ENCODE measurements at regions not wholly inside any gene's neighbourhood (a gene's known extent, or its start where the extent isn't known, plus 50 kb on each side); places are given as distances from the start of the nearest gene placed in this dataset.

DNA sequence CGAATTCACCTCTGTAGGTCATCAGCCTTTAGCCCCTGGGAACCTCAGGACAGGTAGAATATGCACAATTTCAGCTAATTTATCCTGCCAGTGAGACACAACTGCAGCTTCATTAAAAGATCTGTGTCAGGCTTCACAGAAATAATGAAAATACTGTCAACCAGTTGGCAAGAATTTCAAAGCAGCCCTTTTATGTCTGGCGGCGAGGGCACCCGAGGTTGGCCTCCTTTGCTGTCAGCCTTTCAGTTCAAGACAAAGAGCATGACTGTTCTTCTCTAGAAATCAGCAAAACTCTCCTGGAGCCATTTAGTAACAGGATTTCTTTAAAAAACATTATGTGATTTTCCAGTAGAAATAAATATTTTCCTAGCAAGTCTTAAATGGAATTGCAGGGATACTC lies 75.9 kb downstream of the BBS10 start:
- no peak for DNase-seq
- Histone ChIP-seq H3K4me1 (ENCODE audit: low read length) (no peaks in the 10 kb centered on the region), H3K9me2 (replicated peaks; ENCODE audit: insufficient read depth, low read length) (no peaks in the 10 kb centered on the region), H3K9me3 (replicated peaks; ENCODE audit: insufficient read depth, low read length) (no peaks in the 10 kb centered on the region), H3K36me3 (replicated peaks; ENCODE audit: insufficient read depth, low read length) (no peaks in the 10 kb centered on the region), H3K4me2 (ENCODE audit: low read depth, low read length) (no peak overlapping the region), H3F3A (ENCODE audit: insufficient read depth, low read length) (no peaks in the 10 kb centered on the region), H3K4me3 (ENCODE audit: low read length) (no peak overlapping the region), H3K79me2 (ENCODE audit: low read length) (no peaks in the 10 kb centered on the region), H3K27me3 (replicated peaks; ENCODE audit: insufficient read depth, low read length) (no peaks in the 10 kb centered on the region), H3K27ac (ENCODE audit: low read length) (no peak overlapping the region), H2AFZ (ENCODE audit: low read length) (no peak overlapping the region), H3K9ac (ENCODE audit: low read length) (no peak overlapping the region), H4K20me1 (ENCODE audit: insufficient read depth, low read length) (no peaks in the 10 kb centered on the region)
- TF ChIP-seq, protein P1, sequence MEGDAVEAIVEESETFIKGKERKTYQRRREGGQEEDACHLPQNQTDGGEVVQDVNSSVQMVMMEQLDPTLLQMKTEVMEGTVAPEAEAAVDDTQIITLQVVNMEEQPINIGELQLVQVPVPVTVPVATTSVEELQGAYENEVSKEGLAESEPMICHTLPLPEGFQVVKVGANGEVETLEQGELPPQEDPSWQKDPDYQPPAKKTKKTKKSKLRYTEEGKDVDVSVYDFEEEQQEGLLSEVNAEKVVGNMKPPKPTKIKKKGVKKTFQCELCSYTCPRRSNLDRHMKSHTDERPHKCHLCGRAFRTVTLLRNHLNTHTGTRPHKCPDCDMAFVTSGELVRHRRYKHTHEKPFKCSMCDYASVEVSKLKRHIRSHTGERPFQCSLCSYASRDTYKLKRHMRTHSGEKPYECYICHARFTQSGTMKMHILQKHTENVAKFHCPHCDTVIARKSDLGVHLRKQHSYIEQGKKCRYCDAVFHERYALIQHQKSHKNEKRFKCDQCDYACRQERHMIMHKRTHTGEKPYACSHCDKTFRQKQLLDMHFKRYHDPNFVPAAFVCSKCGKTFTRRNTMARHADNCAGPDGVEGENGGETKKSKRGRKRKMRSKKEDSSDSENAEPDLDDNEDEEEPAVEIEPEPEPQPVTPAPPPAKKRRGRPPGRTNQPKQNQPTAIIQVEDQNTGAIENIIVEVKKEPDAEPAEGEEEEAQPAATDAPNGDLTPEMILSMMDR (IDR thresholded peaks at IDR 0.05; ENCODE audit: low read length), result no peak
- TF ChIP-seq EZH2phosphoT487 (IDR thresholded peaks at IDR 0.05; ENCODE audit: low read length) (no peak), EZH2 (optimal IDR thresholded peaks at IDR 0.05; ENCODE audit: low read depth, low read length) (no peak)

DNA sequence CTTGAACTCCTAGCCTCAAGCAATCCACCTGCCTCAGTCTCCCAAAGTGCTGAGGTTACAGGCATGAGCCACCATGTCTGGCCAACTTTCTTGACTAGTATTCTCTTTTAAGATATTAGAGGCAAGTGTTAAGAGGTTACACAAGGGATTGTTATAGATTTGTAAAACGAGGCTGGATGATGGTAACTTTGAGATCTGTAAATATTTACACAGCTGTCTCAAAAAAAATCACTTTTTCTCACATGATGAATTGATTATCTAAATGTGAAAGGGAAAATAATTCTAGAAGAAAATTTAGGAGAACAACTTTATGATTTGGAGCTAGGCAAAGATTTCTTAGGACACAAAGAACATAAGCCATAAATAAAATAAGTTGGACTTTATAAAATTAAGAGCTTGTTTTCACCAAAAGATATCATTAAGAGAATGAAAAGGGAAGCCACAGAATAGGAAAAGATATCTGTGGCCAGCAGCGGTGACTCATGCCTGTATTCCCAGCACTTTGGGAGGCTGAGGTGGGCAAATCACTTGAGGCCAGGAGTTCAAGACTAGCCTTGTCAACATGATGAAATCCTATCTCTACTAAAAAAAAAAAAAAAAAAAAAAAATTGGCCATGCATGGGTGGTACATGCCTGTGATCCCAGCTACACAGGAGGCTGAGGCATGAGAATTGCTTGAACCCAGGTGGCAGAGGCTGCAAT lies 77.4 kb downstream of the BBS10 start:
- Histone ChIP-seq H3K79me2 (ENCODE audit: low read length) (no peaks in the 10 kb centered on the region), H3K4me2 (ENCODE audit: low read depth, low read length) (no peak overlapping the region), H3K9me2 (replicated peaks; ENCODE audit: insufficient read depth, low read length) (no peaks in the 10 kb centered on the region), H2AFZ (ENCODE audit: low read length) (no peak overlapping the region), H3K36me3 (replicated peaks; ENCODE audit: insufficient read depth, low read length) (no peaks in the 10 kb centered on the region), H3K27ac (ENCODE audit: low read length) (no peak overlapping the region), H3F3A (ENCODE audit: insufficient read depth, low read length) (no peaks in the 10 kb centered on the region), H3K9me3 (replicated peaks; ENCODE audit: insufficient read depth, low read length) (no peaks in the 10 kb centered on the region), H3K9ac (ENCODE audit: low read length) (no peak overlapping the region), H3K27me3 (replicated peaks; ENCODE audit: insufficient read depth, low read length) (no peaks in the 10 kb centered on the region), H3K4me1 (ENCODE audit: low read length) (no peaks in the 10 kb centered on the region), H4K20me1 (ENCODE audit: insufficient read depth, low read length) (no peaks in the 10 kb centered on the region), H3K4me3 (ENCODE audit: low read length) (no peak overlapping the region)
- DNase-seq, result no peak
- no peak for TF ChIP-seq EZH2 (optimal IDR thresholded peaks at IDR 0.05; ENCODE audit: low read depth, low read length)
- no peak for TF ChIP-seq EZH2phosphoT487 (IDR thresholded peaks at IDR 0.05; ENCODE audit: low read length)
- TF ChIP-seq, protein P1 (IDR thresholded peaks at IDR 0.05; ENCODE audit: low read length), result no peak

DNA sequence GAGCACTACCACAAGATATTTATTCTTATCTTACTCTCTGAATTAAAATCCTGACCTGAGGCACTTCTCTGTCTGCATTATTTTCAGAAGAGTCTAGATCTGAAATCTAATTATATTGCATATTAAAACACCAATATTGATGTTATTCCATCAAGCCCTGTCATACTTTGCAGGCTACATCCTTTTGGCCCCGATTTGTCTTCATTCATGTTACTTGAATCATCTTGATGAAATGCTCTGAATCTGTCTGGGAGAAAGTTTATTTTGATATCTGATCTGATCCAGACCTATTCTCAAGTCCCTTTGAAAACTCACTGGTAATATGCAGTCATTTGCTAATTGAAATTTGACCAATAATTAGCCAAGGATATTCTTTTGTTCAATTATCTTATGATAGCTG lies 79.9 kb downstream of the BBS10 start:
- TF ChIP-seq, protein P1 (IDR thresholded peaks at IDR 0.05; ENCODE audit: low read length), result no peak
- TF ChIP-seq EZH2 (optimal IDR thresholded peaks at IDR 0.05; ENCODE audit: low read depth, low read length) (no peak), EZH2phosphoT487 (IDR thresholded peaks at IDR 0.05; ENCODE audit: low read length) (no peak)
- no peak for DNase-seq
- H3K9me3 ChIP-seq (replicated peaks; ENCODE audit: insufficient read depth, low read length), result no peaks in the 10 kb centered on the region
- no peaks in the 10 kb centered on the region for H4K20me1 ChIP-seq (ENCODE audit: insufficient read depth, low read length)
- H3K4me3 ChIP-seq (ENCODE audit: low read length), result no peak overlapping the region
- no peaks in the 10 kb centered on the region for H3K36me3 ChIP-seq (replicated peaks; ENCODE audit: insufficient read depth, low read length)
- H2AFZ ChIP-seq (ENCODE audit: low read length), result no peak overlapping the region
- no peak overlapping the region for H3K9ac ChIP-seq (ENCODE audit: low read length)
- H3K79me2 ChIP-seq (ENCODE audit: low read length), result no peaks in the 10 kb centered on the region
- no peaks in the 10 kb centered on the region for H3K4me1 ChIP-seq (ENCODE audit: low read length)
- no peaks in the 10 kb centered on the region for H3K9me2 ChIP-seq (replicated peaks; ENCODE audit: insufficient read depth, low read length)
- H3K27ac ChIP-seq (ENCODE audit: low read length), result no peak overlapping the region
- no peaks in the 10 kb centered on the region for H3K27me3 ChIP-seq (replicated peaks; ENCODE audit: insufficient read depth, low read length)
- H3F3A ChIP-seq (ENCODE audit: insufficient read depth, low read length), result no peaks in the 10 kb centered on the region
- H3K4me2 ChIP-seq (ENCODE audit: low read depth, low read length), result no peak overlapping the region
